Tibial nerve (tissue), 4 donors: ENCODE measurements at regions not wholly inside any gene's neighbourhood (a gene's known extent, or its start where the extent isn't known, plus 50 kb on each side); places are given as distances from the start of the nearest gene placed in this dataset.

ENCODE experiments used
- DNase-seq, 2 donors: peaks; one replicate each; pipeline ENCODE4 v3.0.0-alpha.2; 2019; ENCODE audit warnings: low spot score in 2 of 2
- H3K27ac ChIP-seq, 4 donors: fragments of 200-600 bp; sonication (generic) in 3 of 4; one replicate each; pipeline ENCODE4 v1.5.1; 2017 to 2019; ENCODE audit warnings: mild to moderate bottlenecking in 1 of 4
- H3K27me3 ChIP-seq, 2 donors: fragments of 200-600 bp; sonication (generic) in 1 of 2; one replicate each; pipeline versions ENCODE4 v1.5.1 to v1.6.0; 2017 to 2019
- H3K36me3 ChIP-seq, 3 donors: fragments of 200-600 bp; sonication (generic); one replicate each; pipeline ENCODE4 v1.5.1; 2018 to 2019
- H3K4me1 ChIP-seq, 4 donors: fragments of 200-600 bp; sonication (generic) in 3 of 4; one replicate each; pipeline ENCODE4 v1.5.1; 2017 to 2019
- H3K4me3 ChIP-seq, 4 donors: fragments of 200-600 bp; sonication (generic) in 3 of 4; one replicate each; pipeline ENCODE4 v1.5.1; 2017 to 2019; ENCODE audit warnings: mild to moderate bottlenecking in 1 of 4, moderate library complexity in 1 of 4
- H3K9me3 ChIP-seq, 4 donors: fragments of 200-600 bp; sonication (generic) in 3 of 4; one replicate each; pipeline ENCODE4 v1.5.1; 2017 to 2019
- CTCF ChIP-seq, 5 experiments: fragments of 200-600 bp in 3 of 5; fragments of 450-650 bp in 2 of 5; sonication (generic) in 3 of 5; IDR thresholded peaks; one replicate each; pipeline ENCODE4 v1.5.1; 2016 to 2019; ENCODE audit warnings: antibody characterized with exemption in 5 of 5, mild to moderate bottlenecking in 3 of 5, moderate library complexity in 2 of 5
- EP300 ChIP-seq, 2 donors: sonication (generic); formaldehyde crosslinking; IDR thresholded peaks; one replicate each; pipeline ENCODE4 v1.6.1; 2017; ENCODE audit warnings: antibody characterized with exemption in 2 of 2, mild to moderate bottlenecking in 1 of 2
- POLR2A ChIP-seq, 2 donors: fragments of 450-650 bp; IDR thresholded peaks; one replicate each; pipeline ENCODE4 v1.6.1; 2017; ENCODE audit warnings: antibody characterized with exemption in 2 of 2, mild to moderate bottlenecking in 2 of 2, moderate library complexity in 2 of 2
- WGBS, 2 donors: methylation state at CpG; one replicate each; pipeline ENCODE4 v1.1.5; 2018; 5-methylcytosine and 5-hydroxymethylcytosine counted together

GRCh38 chr6:82701341-82701740 lies 337.7 kb downstream of the TPBG start:
- WGBS, 2 donors, result 88 to 89% methylated on average over 3 of the region's 3 CpGs
- no peaks in the 10 kb centered on the region for H3K27me3 ChIP-seq
- H3K4me3 ChIP-seq, result no peak overlapping the region

GRCh38 chr6:82702574-82702973 lies 339.0 kb downstream of the TPBG start:
- Histone ChIP-seq H3K9me3 (peaks cover 0 to 17% (median 0%) of the 10 kb centered on the region in 4 donors), H3K27me3 (no peaks in the 10 kb centered on the region), H3K27ac (no peak overlapping the region), H3K36me3 (no peaks in the 10 kb centered on the region), H3K4me1 (no peaks in the 10 kb centered on the region), H3K4me3 (no peak overlapping the region)
- WGBS, 2 donors, result 68 to 76% methylated on average over 3 of the region's 3 CpGs
- no peak for DNase-seq
- no peak for TF ChIP-seq EP300 (IDR thresholded peaks at IDR 0.05)

More at GRCh38 chr6:82701341-82701740, 337.7 kb downstream of the TPBG start:
- Histone ChIP-seq H3K27ac (no peak overlapping the region), H3K36me3 (no peaks in the 10 kb centered on the region), H3K4me1 (no peaks in the 10 kb centered on the region), H3K9me3 (peaks cover 0 to 14% (median 0%) of the 10 kb centered on the region in 4 donors)
- TF ChIP-seq CTCF (IDR thresholded peaks at IDR 0.05) (no peak), EP300 (IDR thresholded peaks at IDR 0.05) (no peak), POLR2A (IDR thresholded peaks at IDR 0.05) (no peak)
- DNase-seq, result no peak

- Histone ChIP-seq H3K36me3 (no peaks in the 10 kb centered on the region), H3K9me3 (peaks cover 0 to 17% (median 0%) of the 10 kb centered on the region in 4 donors), H3K27me3 (no peaks in the 10 kb centered on the region), H3K4me3 (no peak overlapping the region), H3K27ac (no peak overlapping the region), H3K4me1 (no peaks in the 10 kb centered on the region)
- TF ChIP-seq CTCF (IDR thresholded peaks at IDR 0.05), result no peak
- TF ChIP-seq POLR2A (IDR thresholded peaks at IDR 0.05), result no peak
- no peak for TF ChIP-seq EP300 (IDR thresholded peaks at IDR 0.05)
- 86% methylated on average over 4 of the region's 4 CpGs for WGBS, 2 donors
- DNase-seq, result no peak
These were observed 339.6 kb downstream of the TPBG start for GRCh38 chr6:82703230-82703629.

- Histone ChIP-seq H3K36me3 (no peaks in the 10 kb centered on the region), H3K9me3 (peaks cover 0 to 17% (median 0%) of the 10 kb centered on the region in 4 donors), H3K4me3 (no peak overlapping the region), H3K27ac (no peak overlapping the region), H3K4me1 (no peaks in the 10 kb centered on the region), H3K27me3 (no peaks in the 10 kb centered on the region)
- WGBS, 2 donors, result 30 to 85% methylated on average over 1 of the region's 1 CpG
- DNase-seq, result no peak
- TF ChIP-seq CTCF (IDR thresholded peaks at IDR 0.05) (no peak), EP300 (IDR thresholded peaks at IDR 0.05) (no peak), POLR2A (IDR thresholded peaks at IDR 0.05) (no peak)
These were observed 340.4 kb downstream of the TPBG start for GRCh38 chr6:82704045-82704444.

- Histone ChIP-seq H3K4me1 (no peaks in the 10 kb centered on the region), H3K4me3 (no peak overlapping the region), H3K36me3 (no peaks in the 10 kb centered on the region), H3K9me3 (peaks cover 0 to 17% (median 0%) of the 10 kb centered on the region in 4 donors), H3K27me3 (no peaks in the 10 kb centered on the region), H3K27ac (no peak overlapping the region)
- WGBS, 2 donors, result 79 to 81% methylated on average over 3 of the region's 3 CpGs
- TF ChIP-seq POLR2A (IDR thresholded peaks at IDR 0.05) (no peak), CTCF (IDR thresholded peaks at IDR 0.05) (no peak), EP300 (IDR thresholded peaks at IDR 0.05) (no peak)
- no peak for DNase-seq
These were observed 342.0 kb downstream of the TPBG start for GRCh38 chr6:82705579-82705978.
